ENCODE measurements at regions not wholly inside any gene's neighbourhood (a gene's known extent, or its start where the extent isn't known, plus 50 kb on each side); places are given as distances from the start of the nearest gene placed in this dataset.

DNA sequence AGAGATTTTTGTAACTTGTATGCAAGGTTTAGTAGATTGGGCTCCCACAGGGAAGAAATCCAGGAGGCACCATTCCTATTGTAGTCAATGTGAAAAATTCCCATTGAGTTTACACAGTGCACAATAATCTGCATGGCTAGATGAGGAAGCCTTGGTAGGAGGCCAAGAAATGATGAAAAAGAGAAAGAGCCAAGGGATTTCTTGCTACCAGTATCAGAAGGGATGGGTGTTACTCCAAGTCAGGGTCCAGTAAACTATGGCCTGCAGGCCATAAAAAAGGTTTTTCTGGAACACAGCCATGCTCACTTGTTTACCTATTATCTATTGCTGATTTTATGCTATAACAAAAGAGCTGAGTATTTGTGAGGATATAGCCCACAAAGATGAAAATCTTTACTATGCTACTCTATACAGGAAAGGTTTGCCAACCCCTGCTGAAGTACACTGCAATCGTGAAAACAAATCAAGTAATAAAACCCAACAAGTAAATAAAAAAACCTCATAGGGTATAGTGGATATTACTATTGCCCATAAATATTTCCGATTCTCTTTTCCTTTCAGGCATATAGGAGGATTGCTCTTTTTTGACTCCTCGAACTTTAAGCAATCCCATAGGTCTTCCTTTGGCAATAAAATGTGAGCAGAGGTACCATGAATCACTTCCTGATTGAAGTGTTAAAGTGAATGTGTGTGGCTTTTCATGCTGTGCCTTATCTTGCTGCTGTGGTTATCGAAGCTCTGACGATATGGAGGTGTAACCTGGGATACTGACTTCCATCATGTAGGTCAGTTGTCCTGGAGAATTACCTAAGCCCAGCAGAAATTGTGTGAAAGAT is 256.3 kb upstream of the MAGI2 start:
- H3K4me1 ChIP-seq (ENCODE audit: insufficient read depth), result no peaks in the 10 kb centered on the region
- no peaks in the 10 kb centered on the region for H3K27me3 ChIP-seq
- no peaks in the 10 kb centered on the region for H3K79me2 ChIP-seq
- no peak overlapping the region for H2AFZ ChIP-seq
- H3K27ac ChIP-seq, result no peak overlapping the region
- WGBS (ENCODE audit: low lambda C conversion rate, missing lambda C conversion rate), result 53% methylated on average over 5 of the region's 5 CpGs
- no peak for DNase-seq (ENCODE audit: low spot score)
- no peak overlapping the region for H3K4me2 ChIP-seq
- H3K9me2 ChIP-seq (replicated peaks; ENCODE audit: insufficient read depth), result no peaks in the 10 kb centered on the region
- no peaks in the 10 kb centered on the region for H3K36me3 ChIP-seq (replicated peaks; ENCODE audit: insufficient read depth, low read depth)
- H3K9me3 ChIP-seq (ENCODE audit: low read depth), result no peaks in the 10 kb centered on the region
- TF ChIP-seq EZH2phosphoT487 (IDR thresholded peaks at IDR 0.05; ENCODE audit: low read depth, severe bottlenecking, unreplicated experiment), result no peak
- TF ChIP-seq EZH2 (IDR thresholded peaks at IDR 0.05; ENCODE audit: borderline replicate concordance), result no peak
- TF ChIP-seq, protein P1, sequence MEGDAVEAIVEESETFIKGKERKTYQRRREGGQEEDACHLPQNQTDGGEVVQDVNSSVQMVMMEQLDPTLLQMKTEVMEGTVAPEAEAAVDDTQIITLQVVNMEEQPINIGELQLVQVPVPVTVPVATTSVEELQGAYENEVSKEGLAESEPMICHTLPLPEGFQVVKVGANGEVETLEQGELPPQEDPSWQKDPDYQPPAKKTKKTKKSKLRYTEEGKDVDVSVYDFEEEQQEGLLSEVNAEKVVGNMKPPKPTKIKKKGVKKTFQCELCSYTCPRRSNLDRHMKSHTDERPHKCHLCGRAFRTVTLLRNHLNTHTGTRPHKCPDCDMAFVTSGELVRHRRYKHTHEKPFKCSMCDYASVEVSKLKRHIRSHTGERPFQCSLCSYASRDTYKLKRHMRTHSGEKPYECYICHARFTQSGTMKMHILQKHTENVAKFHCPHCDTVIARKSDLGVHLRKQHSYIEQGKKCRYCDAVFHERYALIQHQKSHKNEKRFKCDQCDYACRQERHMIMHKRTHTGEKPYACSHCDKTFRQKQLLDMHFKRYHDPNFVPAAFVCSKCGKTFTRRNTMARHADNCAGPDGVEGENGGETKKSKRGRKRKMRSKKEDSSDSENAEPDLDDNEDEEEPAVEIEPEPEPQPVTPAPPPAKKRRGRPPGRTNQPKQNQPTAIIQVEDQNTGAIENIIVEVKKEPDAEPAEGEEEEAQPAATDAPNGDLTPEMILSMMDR (IDR thresholded peaks at IDR 0.05; ENCODE audit: poor library complexity), result no peak
- H4K20me1 ChIP-seq (ENCODE audit: insufficient read depth, poor library complexity, severe bottlenecking), result no peaks in the 10 kb centered on the region
- no peak overlapping the region for H3K4me3 ChIP-seq

DNA sequence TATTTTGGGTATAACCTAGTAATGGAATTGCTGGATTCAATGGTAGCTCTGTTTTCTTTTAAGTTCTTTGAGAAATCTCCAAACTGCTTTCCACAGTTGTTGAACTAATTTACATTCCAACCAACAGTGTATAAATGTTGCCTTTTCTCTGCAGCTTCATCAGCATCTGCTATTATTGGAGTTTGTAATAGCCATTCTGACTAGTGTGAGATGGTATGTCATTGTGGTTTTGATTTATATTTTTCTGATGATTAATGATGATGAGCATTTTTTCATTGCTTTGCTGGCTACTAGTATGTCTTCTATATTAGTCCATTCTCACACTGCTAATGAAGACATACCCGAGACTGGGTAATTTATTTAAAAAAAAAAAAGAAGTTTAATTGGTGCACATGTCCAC is 248.6 kb upstream of the MAGI2 start:
- Histone ChIP-seq H3K27ac (no peak overlapping the region), H3K36me3 (replicated peaks; ENCODE audit: insufficient read depth, low read depth) (no peaks in the 10 kb centered on the region), H3K27me3 (no peaks in the 10 kb centered on the region), H3K9me2 (replicated peaks; ENCODE audit: insufficient read depth) (no peaks in the 10 kb centered on the region), H3K4me3 (no peak overlapping the region), H3K4me1 (ENCODE audit: insufficient read depth) (no peaks in the 10 kb centered on the region), H3K79me2 (no peaks in the 10 kb centered on the region), H3K9me3 (ENCODE audit: low read depth) (no peaks in the 10 kb centered on the region), H3K4me2 (no peak overlapping the region), H2AFZ (no peak overlapping the region), H4K20me1 (ENCODE audit: insufficient read depth, poor library complexity, severe bottlenecking) (no peaks in the 10 kb centered on the region)
- TF ChIP-seq EZH2phosphoT487 (IDR thresholded peaks at IDR 0.05; ENCODE audit: low read depth, severe bottlenecking, unreplicated experiment), result no peak
- TF ChIP-seq EZH2 (IDR thresholded peaks at IDR 0.05; ENCODE audit: borderline replicate concordance), result no peak
- TF ChIP-seq, protein P1 (IDR thresholded peaks at IDR 0.05; ENCODE audit: poor library complexity), result no peak
- 44% methylated on average over 1 of the region's 1 CpG for WGBS (ENCODE audit: low lambda C conversion rate, missing lambda C conversion rate)
- no peak for DNase-seq (ENCODE audit: low spot score)

DNA sequence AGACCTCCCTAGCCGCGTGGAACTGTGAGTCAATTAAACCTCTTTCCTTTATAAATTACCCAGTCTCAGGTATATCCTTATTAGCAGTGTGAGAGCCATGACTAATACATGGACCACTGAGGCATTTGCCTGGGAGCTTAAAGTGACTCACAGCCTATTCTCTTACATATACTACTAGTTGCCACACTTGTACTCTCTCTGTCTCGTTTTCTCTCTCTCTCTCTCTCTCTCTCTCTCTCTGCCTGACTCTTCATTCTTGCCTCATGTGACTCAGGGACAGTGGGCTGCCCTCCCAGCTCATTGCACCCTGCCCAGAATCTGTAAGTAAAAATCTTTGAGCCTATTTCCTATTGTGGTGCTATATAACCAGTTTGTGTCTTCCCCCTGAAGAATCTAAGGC is 238.5 kb upstream of the MAGI2 start:
- no peak for DNase-seq (ENCODE audit: low spot score)
- H2AFZ ChIP-seq, result no peak overlapping the region
- H3K4me1 ChIP-seq (ENCODE audit: insufficient read depth), result no peaks in the 10 kb centered on the region
- TF ChIP-seq EZH2 (IDR thresholded peaks at IDR 0.05; ENCODE audit: borderline replicate concordance), result no peak
- TF ChIP-seq, protein P1 (IDR thresholded peaks at IDR 0.05; ENCODE audit: poor library complexity), result no peak
- TF ChIP-seq EZH2phosphoT487 (IDR thresholded peaks at IDR 0.05; ENCODE audit: low read depth, severe bottlenecking, unreplicated experiment), result no peak
- no peak overlapping the region for H3K4me3 ChIP-seq
- no peak overlapping the region for H3K4me2 ChIP-seq
- 83% methylated on average over 3 of the region's 3 CpGs for WGBS (ENCODE audit: low lambda C conversion rate, missing lambda C conversion rate)
- no peaks in the 10 kb centered on the region for H4K20me1 ChIP-seq (ENCODE audit: insufficient read depth, poor library complexity, severe bottlenecking)
- H3K9me3 ChIP-seq (ENCODE audit: low read depth), result no peaks in the 10 kb centered on the region
- no peaks in the 10 kb centered on the region for H3K27me3 ChIP-seq
- H3K79me2 ChIP-seq, result no peaks in the 10 kb centered on the region
- no peak overlapping the region for H3K27ac ChIP-seq
- H3K36me3 ChIP-seq (replicated peaks; ENCODE audit: insufficient read depth, low read depth), result no peaks in the 10 kb centered on the region
- no peaks in the 10 kb centered on the region for H3K9me2 ChIP-seq (replicated peaks; ENCODE audit: insufficient read depth)

All from hepatocyte (in vitro differentiated cells).